Immature natural killer cell (primary cell): ENCODE measurements at regions not wholly inside any gene's neighbourhood (a gene's known extent, or its start where the extent isn't known, plus 50 kb on each side); places are given as distances from the start of the nearest gene placed in this dataset.
"Not testable (repeated sequence)": the region's sequence is repeated elsewhere in the genome, so short reads cannot be mapped to it uniquely, and the experiment has no call there.

Experiments
- DNase-seq, 3 donors: peaks; one replicate each; pipeline ENCODE4 v3.0.0; 2022; ENCODE audit warnings: mixed read lengths in 1 of 3
- H3K27ac Mint-ChIP-seq, 6 donors: one replicate each; pipeline ENCODE4 v1.8.0; 2020; ENCODE audit warnings: mixed read lengths in 6 of 6, mild to moderate bottlenecking in 5 of 6, inconsistent platforms in 4 of 6, moderate library complexity in 3 of 6
- H3K27me3 Mint-ChIP-seq, 3 donors: one replicate each; pipeline ENCODE4 v1.8.0; 2020 to 2021; ENCODE audit warnings: low read depth in 3 of 3, mild to moderate bottlenecking in 3 of 3, mixed read lengths in 3 of 3, moderate library complexity in 3 of 3, inconsistent platforms in 1 of 3
- H3K36me3 Mint-ChIP-seq, 3 donors: one replicate each; pipeline ENCODE4 v1.8.0; 2020; ENCODE audit warnings: mixed read lengths in 3 of 3, inconsistent platforms in 2 of 3, mild to moderate bottlenecking in 2 of 3
- H3K4me1 Mint-ChIP-seq, 2 donors: one replicate each; pipeline ENCODE4 v1.8.0; 2020; ENCODE audit warnings: inconsistent platforms in 2 of 2, mild to moderate bottlenecking in 2 of 2, mixed read lengths in 2 of 2, moderate library complexity in 1 of 2
- H3K4me3 Mint-ChIP-seq, 5 donors: one replicate each; pipeline ENCODE4 v1.8.0; 2020; ENCODE audit warnings: mild to moderate bottlenecking in 5 of 5, mixed read lengths in 5 of 5, inconsistent platforms in 3 of 5, moderate library complexity in 3 of 5
- H3K9me3 Mint-ChIP-seq, 6 donors: one replicate each; pipeline ENCODE4 v1.8.0; 2020; ENCODE audit warnings: mild to moderate bottlenecking in 6 of 6, mixed read lengths in 6 of 6, inconsistent platforms in 4 of 6, moderate library complexity in 3 of 6

GRCh38 chr3:74921676-74922075 is 307.2 kb upstream of the CNTN3 start:
- Mint-ChIP-seq H3K9me3 (peaks cover 2 to 36% (median 13%) of the 10 kb centered on the region in 6 donors), H3K27me3 (no peaks in the 10 kb centered on the region), H3K4me1 (no peaks in the 10 kb centered on the region), H3K4me3 (no peak overlapping the region), H3K36me3 (no peaks in the 10 kb centered on the region), H3K27ac (no peak overlapping the region)
- DNase-seq = no peak

GRCh38 chr3:74920721-74921350 is 306.4 kb upstream of the CNTN3 start:
- no peaks in the 10 kb centered on the region for H3K36me3 Mint-ChIP-seq
- no peak for DNase-seq
- H3K27ac Mint-ChIP-seq = no peak overlapping the region
- no peaks in the 10 kb centered on the region for H3K27me3 Mint-ChIP-seq
- no peaks in the 10 kb centered on the region for H3K4me1 Mint-ChIP-seq
- no peak overlapping the region for H3K4me3 Mint-ChIP-seq
- peaks cover 5 to 41% (median 15%) of the 10 kb centered on the region in 6 donors for H3K9me3 Mint-ChIP-seq

- no peak overlapping the region for H3K4me3 Mint-ChIP-seq
- no peaks in the 10 kb centered on the region for H3K36me3 Mint-ChIP-seq
- H3K27ac Mint-ChIP-seq = no peak overlapping the region
- no peaks in the 10 kb centered on the region for H3K4me1 Mint-ChIP-seq
- no peaks in the 10 kb centered on the region for H3K27me3 Mint-ChIP-seq
- H3K9me3 Mint-ChIP-seq = peaks cover 7 to 50% (median 16%) of the 10 kb centered on the region in 6 donors
- DNase-seq = no peak
These were observed 302.2 kb upstream of the CNTN3 start for GRCh38 chr3:74916696-74917095.

GRCh38 chr3:74906181-74906580 is 291.7 kb upstream of the CNTN3 start:
- H3K4me3 Mint-ChIP-seq = no peak overlapping the region
- DNase-seq = no peak
- H3K27me3 Mint-ChIP-seq = no peaks in the 10 kb centered on the region
- H3K36me3 Mint-ChIP-seq = no peaks in the 10 kb centered on the region
- no peaks in the 10 kb centered on the region for H3K4me1 Mint-ChIP-seq
- H3K9me3 Mint-ChIP-seq = peaks cover 3 to 36% (median 14%) of the 10 kb centered on the region in 6 donors
- H3K27ac Mint-ChIP-seq = no peak overlapping the region

- Mint-ChIP-seq H3K4me3 (no peak overlapping the region), H3K36me3 (no peaks in the 10 kb centered on the region), H3K27me3 (no peaks in the 10 kb centered on the region), H3K27ac (no peak overlapping the region), H3K4me1 (no peaks in the 10 kb centered on the region), H3K9me3 (peaks cover 3 to 33% (median 15%) of the 10 kb centered on the region in 6 donors)
- no peak for DNase-seq
These were observed 291.0 kb upstream of the CNTN3 start for GRCh38 chr3:74905478-74905877.

GRCh38 chr3:74904646-74905045 is 290.2 kb upstream of the CNTN3 start:
- H3K9me3 Mint-ChIP-seq = peaks cover 3 to 31% (median 16%) of the 10 kb centered on the region in 6 donors
- H3K4me3 Mint-ChIP-seq = no peak overlapping the region
- no peak overlapping the region for H3K27ac Mint-ChIP-seq
- no peak for DNase-seq
- H3K36me3 Mint-ChIP-seq = no peaks in the 10 kb centered on the region
- no peaks in the 10 kb centered on the region for H3K27me3 Mint-ChIP-seq
- no peaks in the 10 kb centered on the region for H3K4me1 Mint-ChIP-seq

GRCh38 chr3:74899796-74900516 is 285.5 kb upstream of the CNTN3 start:
- not testable (repeated sequence) for H3K27me3 Mint-ChIP-seq, H3K36me3 Mint-ChIP-seq, H3K4me1 Mint-ChIP-seq, DNase-seq, H3K4me3 Mint-ChIP-seq, H3K27ac Mint-ChIP-seq
- H3K9me3 Mint-ChIP-seq = peaks cover 6 to 33% (median 20%) of the 10 kb centered on the region in 6 donors

GRCh38 chr3:74897006-74897405 is 282.5 kb upstream of the CNTN3 start:
- H3K27ac Mint-ChIP-seq = no peak overlapping the region
- DNase-seq = no peak
- peaks cover 12 to 41% (median 22%) of the 10 kb centered on the region in 6 donors for H3K9me3 Mint-ChIP-seq
- H3K36me3 Mint-ChIP-seq = no peaks in the 10 kb centered on the region
- peaks cover 0 to 1% (median 0%) of the 10 kb centered on the region in 3 donors for H3K27me3 Mint-ChIP-seq
- no peaks in the 10 kb centered on the region for H3K4me1 Mint-ChIP-seq
- H3K4me3 Mint-ChIP-seq = no peak overlapping the region

- no peak overlapping the region for H3K27ac Mint-ChIP-seq
- no peaks in the 10 kb centered on the region for H3K36me3 Mint-ChIP-seq
- H3K4me1 Mint-ChIP-seq = no peaks in the 10 kb centered on the region
- no peak overlapping the region for H3K4me3 Mint-ChIP-seq
- peaks cover 0 to 1% (median 0%) of the 10 kb centered on the region in 3 donors for H3K27me3 Mint-ChIP-seq
- no peak for DNase-seq
- H3K9me3 Mint-ChIP-seq = peaks cover 9 to 40% (median 19%) of the 10 kb centered on the region in 6 donors
These were observed 276.9 kb upstream of the CNTN3 start for GRCh38 chr3:74891312-74891711.

GRCh38 chr3:74883690-74884089 is 269.2 kb upstream of the CNTN3 start:
- Mint-ChIP-seq H3K4me3 (no peak overlapping the region), H3K9me3 (peaks cover 9 to 41% (median 23%) of the 10 kb centered on the region in 6 donors), H3K27me3 (no peaks in the 10 kb centered on the region), H3K27ac (no peak overlapping the region), H3K4me1 (no peaks in the 10 kb centered on the region), H3K36me3 (no peaks in the 10 kb centered on the region)
- DNase-seq = no peak

GRCh38 chr3:74883222-74883621 is 268.8 kb upstream of the CNTN3 start:
- H3K36me3 Mint-ChIP-seq = no peaks in the 10 kb centered on the region
- H3K9me3 Mint-ChIP-seq = peaks cover 9 to 39% (median 24%) of the 10 kb centered on the region in 6 donors
- no peaks in the 10 kb centered on the region for H3K4me1 Mint-ChIP-seq
- DNase-seq = no peak
- no peak overlapping the region for H3K27ac Mint-ChIP-seq
- no peaks in the 10 kb centered on the region for H3K27me3 Mint-ChIP-seq
- no peak overlapping the region for H3K4me3 Mint-ChIP-seq

GRCh38 chr3:74880237-74880636 is 265.8 kb upstream of the CNTN3 start:
- H3K27ac Mint-ChIP-seq = no peak overlapping the region
- no peaks in the 10 kb centered on the region for H3K4me1 Mint-ChIP-seq
- no peak overlapping the region for H3K4me3 Mint-ChIP-seq
- peaks cover 12 to 46% (median 27%) of the 10 kb centered on the region in 6 donors for H3K9me3 Mint-ChIP-seq
- no peaks in the 10 kb centered on the region for H3K27me3 Mint-ChIP-seq
- DNase-seq = no peak
- H3K36me3 Mint-ChIP-seq = peaks cover 0 to 4% (median 0%) of the 10 kb centered on the region in 3 donors

GRCh38 chr3:74866357-74867030 is 252.0 kb upstream of the CNTN3 start:
- Mint-ChIP-seq H3K4me3 (no peak overlapping the region), H3K9me3 (peaks cover 7 to 41% (median 17%) of the 10 kb centered on the region in 6 donors), H3K27ac (no peak overlapping the region), H3K4me1 (no peaks in the 10 kb centered on the region), H3K27me3 (no peaks in the 10 kb centered on the region), H3K36me3 (no peaks in the 10 kb centered on the region)
- DNase-seq = no peak

- no peak overlapping the region for H3K4me3 Mint-ChIP-seq
- H3K27me3 Mint-ChIP-seq = no peaks in the 10 kb centered on the region
- H3K9me3 Mint-ChIP-seq = peaks cover 7 to 27% (median 15%) of the 10 kb centered on the region in 6 donors
- H3K27ac Mint-ChIP-seq = no peak overlapping the region
- no peaks in the 10 kb centered on the region for H3K4me1 Mint-ChIP-seq
- no peaks in the 10 kb centered on the region for H3K36me3 Mint-ChIP-seq
- no peak for DNase-seq
These were observed 248.0 kb upstream of the CNTN3 start for GRCh38 chr3:74862476-74862875.
